H1 (cell line): ENCODE measurements at regions not wholly inside any gene's neighbourhood (a gene's known extent, or its start where the extent isn't known, plus 50 kb on each side); places are given as distances from the start of the nearest gene placed in this dataset.

ENCODE experiments used
- CTCF ChIA-PET: fragments of 300-600 bp; sonication (Branson Sonifier 250); formaldehyde crosslinking; loops from one replicate; lab custom pipeline; 2021; ENCODE audit not compliant: partially characterized antibody; lab: Charles Lee
- POLR2A ChIA-PET: fragments of 300-600 bp; sonication (Branson Sonifier 250); formaldehyde crosslinking; loops from one replicate; lab custom pipeline; 2021; ENCODE audit warnings: inconsistent platforms; ENCODE audit not compliant: partially characterized antibody; lab: Charles Lee
- DNase-seq, 2 experiments: peaks; one replicate each; pipeline versions ENCODE4 v3.0.0 to v3.0.0-alpha.2; 2010 to 2022; ENCODE audit warnings: low spot score in 2 of 2, low read depth in 1 of 2, mixed read lengths in 1 of 2
- FAIRE-seq: peaks from 2 replicates; lab custom pipeline; 2011; peaks lifted over from hg19 to GRCh38; lab: Jason Lieb, UNC
- H2AFZ ChIP-seq: 2 replicates; pipeline ENCODE4 v1.8.1; 2012; ENCODE audit warnings: low read length, inconsistent platforms
- H2AK5ac ChIP-seq: 2 replicates; pipeline ENCODE4 v1.6.1; 2013; ENCODE audit warnings: low read depth, low read length
- H2BK120ac ChIP-seq: replicated peaks from 2 replicates; pipeline ENCODE3; 2013; ENCODE audit warnings: low read depth, low read length, inconsistent platforms
- H2BK12ac ChIP-seq: 2 replicates; pipeline ENCODE4 v1.6.1; 2013; ENCODE audit warnings: low read depth, low read length
- H2BK15ac ChIP-seq: 2 replicates; pipeline ENCODE4 v1.6.1; 2013; ENCODE audit warnings: low read length
- H2BK20ac ChIP-seq: 2 replicates; pipeline ENCODE4 v1.6.1; 2013; ENCODE audit warnings: low read length
- H2BK5ac ChIP-seq: 2 replicates; pipeline ENCODE4 v1.6.1; 2013; ENCODE audit warnings: low read depth, low read length
- H3K14ac ChIP-seq: 2 replicates; pipeline ENCODE4 v1.6.1; 2013; ENCODE audit warnings: inconsistent platforms; ENCODE audit not compliant: insufficient read length
- H3K18ac ChIP-seq: 2 replicates; pipeline ENCODE4 v1.6.1; 2013; ENCODE audit warnings: low read length; ENCODE audit errors: extremely low read depth
- H3K23ac ChIP-seq: 2 replicates; pipeline ENCODE4 v1.6.1; 2013; ENCODE audit warnings: inconsistent platforms; ENCODE audit not compliant: insufficient read length
- H3K23me2 ChIP-seq: 2 replicates; pipeline ENCODE4 v1.6.1; 2013; ENCODE audit warnings: low read depth, low read length
- H3K27ac ChIP-seq: 2 replicates; pipeline ENCODE4 v1.6.1; 2011; ENCODE audit warnings: low read depth, low read length, inconsistent platforms
- H3K27me3 ChIP-seq, 4 experiments: replicated peaks in 1 of 4; 1 replicate in 1 of 4; 2 replicates in 3 of 4; pipeline versions ENCODE4 v1.6.1 to v1.8.1; 2011 to 2013; ENCODE audit warnings: low read length in 3 of 4, mild to moderate bottlenecking in 3 of 4, inconsistent platforms in 2 of 4, mixed read lengths in 2 of 4, moderate library complexity in 1 of 4; ENCODE audit not compliant: control insufficient read depth in 3 of 4, insufficient read depth in 3 of 4; ENCODE audit errors: extremely low read depth in 1 of 4
- H3K36me3 ChIP-seq, 4 experiments: 2 replicates each; pipeline versions ENCODE4 v1.6.1 to v1.8.1; 2011 to 2013; ENCODE audit warnings: mild to moderate bottlenecking in 4 of 4, low read length in 3 of 4, moderate library complexity in 2 of 4, control low read depth in 1 of 4, inconsistent platforms in 1 of 4; ENCODE audit not compliant: insufficient read depth in 4 of 4, control insufficient read depth in 2 of 4
- H3K4ac ChIP-seq: replicated peaks from 2 replicates; pipeline ENCODE3; 2013; ENCODE audit warnings: low read length, low read depth, mixed read lengths, inconsistent platforms; ENCODE audit not compliant: insufficient read length
- H3K4me1 ChIP-seq, 4 experiments: replicated peaks in 1 of 4; 1 replicate in 1 of 4; 2 replicates in 3 of 4; pipeline versions ENCODE4 v1.6.1 to v1.8.1; 2011 to 2013; ENCODE audit warnings: low read length in 3 of 4, inconsistent platforms in 2 of 4, mixed read lengths in 1 of 4; ENCODE audit not compliant: insufficient read depth in 4 of 4, control insufficient read depth in 3 of 4
- H3K4me2 ChIP-seq, 2 experiments: 2 replicates each; pipeline versions ENCODE4 v1.6.1 to v1.8.1; 2011 to 2013; ENCODE audit warnings: low read depth in 2 of 2, low read length in 2 of 2, control low read depth in 1 of 2, inconsistent platforms in 1 of 2, mild to moderate bottlenecking in 1 of 2; ENCODE audit not compliant: insufficient read depth in 1 of 2
- H3K4me3 ChIP-seq, 4 experiments: fragments of 200-600, 300-600 bp in 1 of 4; sonication (generic), shearing (Covaris generic), sonication (Bioruptor Twin) in 1 of 4; 2 replicates each; pipeline versions ENCODE4 v1.5.1 to v1.8.1; 2011 to 2016; ENCODE audit warnings: low read length in 4 of 4, low read depth in 3 of 4, control low read depth in 2 of 4, inconsistent platforms in 2 of 4, mild to moderate bottlenecking in 2 of 4, mixed read lengths in 1 of 4, moderate library complexity in 1 of 4; ENCODE audit not compliant: insufficient read depth in 2 of 4; ENCODE audit errors: extremely low read depth in 1 of 4
- H3K56ac ChIP-seq: replicated peaks from 2 replicates; pipeline ENCODE3; 2013; ENCODE audit warnings: low read depth, mild to moderate bottlenecking, mixed read lengths, low read length, inconsistent platforms; ENCODE audit not compliant: insufficient read length
- H3K79me1 ChIP-seq: 2 replicates; pipeline ENCODE4 v1.6.1; 2013; ENCODE audit warnings: low read depth, low read length, control low read depth
- H3K79me2 ChIP-seq, 2 experiments: 2 replicates each; pipeline versions ENCODE4 v1.6.1 to v1.8.1; 2012 to 2013; ENCODE audit warnings: low read length in 2 of 2, mild to moderate bottlenecking in 2 of 2, inconsistent platforms in 1 of 2; ENCODE audit not compliant: insufficient read depth in 2 of 2, control insufficient read depth in 1 of 2
- H3K9ac ChIP-seq, 4 experiments: replicated peaks in 1 of 4; 1 replicate in 1 of 4; 2 replicates in 3 of 4; pipeline versions ENCODE4 v1.6.1 to v1.8.1; 2011 to 2013; ENCODE audit warnings: low read depth in 3 of 4, low read length in 3 of 4, control low read depth in 2 of 4, mild to moderate bottlenecking in 2 of 4, moderate library complexity in 2 of 4, inconsistent platforms in 1 of 4; ENCODE audit errors: extremely low read depth in 1 of 4
- H3K9me3 ChIP-seq, 2 experiments: 2 replicates each; pipeline versions ENCODE4 v1.6.1 to v1.8.1; 2012 to 2013; ENCODE audit warnings: mild to moderate bottlenecking in 2 of 2, moderate library complexity in 2 of 2, control low read depth in 1 of 2, inconsistent platforms in 1 of 2, low read depth in 1 of 2, low read length in 1 of 2, mixed read lengths in 1 of 2; ENCODE audit not compliant: insufficient read depth in 2 of 2
- H4K20me1 ChIP-seq, 2 experiments: replicated peaks in 1 of 2; 2 replicates each; pipeline versions ENCODE3 to v1.8.1; 2011 to 2013; ENCODE audit warnings: inconsistent platforms in 2 of 2, low read length in 2 of 2, mild to moderate bottlenecking in 1 of 2; ENCODE audit not compliant: insufficient read depth in 2 of 2, control insufficient read depth in 1 of 2
- H4K5ac ChIP-seq: 2 replicates; pipeline ENCODE4 v1.6.1; 2013; ENCODE audit warnings: low read length, low read depth, mixed read lengths, inconsistent platforms; ENCODE audit not compliant: insufficient read length
- H4K8ac ChIP-seq: 2 replicates; pipeline ENCODE4 v1.8.0; 2013; ENCODE audit warnings: mild to moderate bottlenecking, moderate library complexity, low read length, inconsistent platforms; ENCODE audit not compliant: insufficient read depth; ENCODE audit errors: extremely low read depth
- H4K91ac ChIP-seq: replicated peaks from 2 replicates; pipeline ENCODE3; 2013; ENCODE audit warnings: low read length, mixed read lengths, inconsistent platforms; ENCODE audit not compliant: insufficient read length
- JUND ChIP-seq: IDR thresholded peaks from 2 replicates; pipeline ENCODE4 v1.6.1; 2011; ENCODE audit warnings: mild to moderate bottlenecking, improper control_type of control experiment, low read length
- KDM1A ChIP-seq: fragments of 200-600, 300-600 bp; sonication (generic); IDR thresholded peaks from 2 replicates; pipeline ENCODE4 v1.7.1; 2016; ENCODE audit warnings: mild to moderate bottlenecking, low read length, borderline replicate concordance
- SRF ChIP-seq: IDR thresholded peaks from 2 replicates; pipeline ENCODE4 v1.6.1; 2011; ENCODE audit warnings: mild to moderate bottlenecking, low read depth, low read length, moderate library complexity
- WGBS, 2 experiments: shearing (Covaris generic) in 1 of 2; methylation state at CpG; one replicate each; pipeline versions ENCODE4 v1.1.6 to v1.1.7; 2013 to 2015; ENCODE audit warnings: low lambda C conversion rate in 2 of 2, mixed read lengths in 2 of 2, inconsistent platforms in 1 of 2, low coverage in 1 of 2, missing lambda C conversion rate in 1 of 2; ENCODE audit not compliant: insufficient replicate concordance in 2 of 2, insufficient coverage in 1 of 2, insufficient read length in 1 of 2; ENCODE audit errors: extremely low coverage in 1 of 2, missing lambda C conversion rate in 1 of 2; 5-methylcytosine and 5-hydroxymethylcytosine counted together
- TF ChIP-seq, protein P1 (sequence below): IDR thresholded peaks from 2 replicates; pipeline ENCODE4 v1.6.1; 2012; ENCODE audit warnings: inconsistent platforms
- TF ChIP-seq, protein P2 (sequence below), 3 experiments: IDR thresholded peaks; 1 replicate in 2 of 3; 2 replicates in 1 of 3; pipeline versions ENCODE4 v1.5.1 to v1.6.1; 2011; ENCODE audit warnings: low read length in 3 of 3, mild to moderate bottlenecking in 3 of 3, inconsistent platforms in 2 of 3, low read depth in 1 of 3, moderate library complexity in 1 of 3; ENCODE audit not compliant: insufficient read depth in 1 of 3; ENCODE audit errors: control extremely low read depth in 1 of 3

DNA sequence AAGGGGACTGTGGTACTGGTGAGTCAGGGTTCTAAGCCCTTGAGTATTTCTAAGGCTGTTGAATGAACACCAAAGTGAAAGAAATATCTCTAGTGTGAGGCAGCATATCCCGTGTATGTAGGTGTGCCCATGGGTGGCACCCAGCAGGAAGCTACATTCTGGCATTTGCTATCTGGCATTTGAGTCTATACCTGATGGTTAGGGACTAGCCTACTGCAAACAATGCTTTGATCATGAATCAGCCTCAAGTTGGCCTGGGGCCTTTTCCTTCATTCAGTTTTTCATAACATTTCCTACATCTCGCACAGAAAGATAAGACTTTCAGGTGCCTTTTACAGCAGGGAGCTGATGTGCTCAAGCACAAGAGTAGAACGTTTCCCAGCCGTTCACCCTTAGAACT is 85.7 kb upstream of the E2F7 start:
- Histone ChIP-seq H3K9ac (no peak overlapping the region), H3K79me1 (no peaks in the 10 kb centered on the region), H2BK15ac (no peak overlapping the region), H4K20me1 (no peaks in the 10 kb centered on the region), H3K4ac (no peak overlapping the region), H3K23ac (no peak overlapping the region), H2BK12ac (no peak overlapping the region), H2BK120ac (no peak overlapping the region), H4K8ac (no peak overlapping the region), H2BK5ac (no peak overlapping the region), H3K4me2 (no peak overlapping the region), H3K4me1 (no peaks in the 10 kb centered on the region), H3K56ac (no peak overlapping the region), H3K4me3 (no peak overlapping the region), H3K36me3 (no peaks in the 10 kb centered on the region), H4K5ac (no peak overlapping the region), H3K27ac (no peak overlapping the region), H3K18ac (no peak overlapping the region), H2AFZ (no peak overlapping the region), H3K9me3 (no peaks in the 10 kb centered on the region; a peak in 2 of 4 replicates), H2BK20ac (no peak overlapping the region), H2AK5ac (no peak overlapping the region), H4K91ac (no peak overlapping the region), H3K23me2 (no peaks in the 10 kb centered on the region), H3K79me2 (no peaks in the 10 kb centered on the region), H3K27me3 (peaks cover 0 to 2% (median 0%) of the 10 kb centered on the region in 4 experiments; a peak in 1 of 7 replicates), H3K14ac (no peak overlapping the region)
- DNase-seq (no peak), FAIRE-seq (no peak)
- 71% methylated on average over 4 of the region's 4 CpGs; no CpG with 5 or more reads in 1 of the 2 experiments for WGBS, 2 experiments
- CTCF ChIA-PET = interaction anchor here (0.6 to 3.4 kb wide), 4 partner anchors 11 to 576 kb away, joined by 3 to 23 read pairs (median 6); no protein-coding TSS in a partner anchor
- POLR2A ChIA-PET = no interaction called here
- TF ChIP-seq, protein P1, sequence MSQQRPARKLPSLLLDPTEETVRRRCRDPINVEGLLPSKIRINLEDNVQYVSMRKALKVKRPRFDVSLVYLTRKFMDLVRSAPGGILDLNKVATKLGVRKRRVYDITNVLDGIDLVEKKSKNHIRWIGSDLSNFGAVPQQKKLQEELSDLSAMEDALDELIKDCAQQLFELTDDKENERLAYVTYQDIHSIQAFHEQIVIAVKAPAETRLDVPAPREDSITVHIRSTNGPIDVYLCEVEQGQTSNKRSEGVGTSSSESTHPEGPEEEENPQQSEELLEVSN = no peak
- TF ChIP-seq, protein P2, sequence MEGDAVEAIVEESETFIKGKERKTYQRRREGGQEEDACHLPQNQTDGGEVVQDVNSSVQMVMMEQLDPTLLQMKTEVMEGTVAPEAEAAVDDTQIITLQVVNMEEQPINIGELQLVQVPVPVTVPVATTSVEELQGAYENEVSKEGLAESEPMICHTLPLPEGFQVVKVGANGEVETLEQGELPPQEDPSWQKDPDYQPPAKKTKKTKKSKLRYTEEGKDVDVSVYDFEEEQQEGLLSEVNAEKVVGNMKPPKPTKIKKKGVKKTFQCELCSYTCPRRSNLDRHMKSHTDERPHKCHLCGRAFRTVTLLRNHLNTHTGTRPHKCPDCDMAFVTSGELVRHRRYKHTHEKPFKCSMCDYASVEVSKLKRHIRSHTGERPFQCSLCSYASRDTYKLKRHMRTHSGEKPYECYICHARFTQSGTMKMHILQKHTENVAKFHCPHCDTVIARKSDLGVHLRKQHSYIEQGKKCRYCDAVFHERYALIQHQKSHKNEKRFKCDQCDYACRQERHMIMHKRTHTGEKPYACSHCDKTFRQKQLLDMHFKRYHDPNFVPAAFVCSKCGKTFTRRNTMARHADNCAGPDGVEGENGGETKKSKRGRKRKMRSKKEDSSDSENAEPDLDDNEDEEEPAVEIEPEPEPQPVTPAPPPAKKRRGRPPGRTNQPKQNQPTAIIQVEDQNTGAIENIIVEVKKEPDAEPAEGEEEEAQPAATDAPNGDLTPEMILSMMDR (IDR thresholded peaks at IDR 0.05; ENCODE audit: control extremely low read depth in 1 of 3, insufficient read depth in 1 of 3, low read depth in 1 of 3, low read length in 3 of 3) = no peak
- TF ChIP-seq KDM1A (no peak), SRF (no peak), JUND (no peak)
